ENCODE measurements at regions not wholly inside any gene's neighbourhood (a gene's known extent, or its start where the extent isn't known, plus 50 kb on each side); places are given as distances from the start of the nearest gene placed in this dataset.

- no peak for DNase-seq
These were observed 104.5 kb upstream of the PHACTR3 start for GRCh38 chr20:59499863-59500262.

DNA sequence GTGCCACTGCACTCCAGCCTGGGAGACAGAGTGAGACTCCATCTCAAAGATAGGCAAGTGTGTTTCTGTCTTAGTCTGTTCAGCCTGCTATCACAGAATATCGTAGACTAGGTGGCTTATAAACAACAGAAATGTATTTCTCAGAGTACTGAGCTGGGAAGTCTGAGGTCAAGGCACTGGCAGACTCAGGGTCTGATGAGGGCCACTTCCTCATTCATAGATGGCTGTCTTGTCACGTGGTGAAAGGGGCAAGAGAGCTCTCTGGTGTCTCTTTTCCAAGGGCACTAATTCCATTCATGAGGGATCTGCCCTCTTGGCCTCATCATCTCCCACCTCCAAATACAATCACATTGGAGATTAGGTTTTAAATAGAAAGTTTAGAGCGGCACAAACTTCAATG lies 95.6 kb upstream of the PHACTR3 start:
- no peak for DNase-seq

- no peak for DNase-seq
These were observed 91.7 kb upstream of the PHACTR3 start for GRCh38 chr20:59512651-59513050.

GRCh38 chr20:59514554-59514953 lies 89.8 kb upstream of the PHACTR3 start:
- no peak for DNase-seq

DNA sequence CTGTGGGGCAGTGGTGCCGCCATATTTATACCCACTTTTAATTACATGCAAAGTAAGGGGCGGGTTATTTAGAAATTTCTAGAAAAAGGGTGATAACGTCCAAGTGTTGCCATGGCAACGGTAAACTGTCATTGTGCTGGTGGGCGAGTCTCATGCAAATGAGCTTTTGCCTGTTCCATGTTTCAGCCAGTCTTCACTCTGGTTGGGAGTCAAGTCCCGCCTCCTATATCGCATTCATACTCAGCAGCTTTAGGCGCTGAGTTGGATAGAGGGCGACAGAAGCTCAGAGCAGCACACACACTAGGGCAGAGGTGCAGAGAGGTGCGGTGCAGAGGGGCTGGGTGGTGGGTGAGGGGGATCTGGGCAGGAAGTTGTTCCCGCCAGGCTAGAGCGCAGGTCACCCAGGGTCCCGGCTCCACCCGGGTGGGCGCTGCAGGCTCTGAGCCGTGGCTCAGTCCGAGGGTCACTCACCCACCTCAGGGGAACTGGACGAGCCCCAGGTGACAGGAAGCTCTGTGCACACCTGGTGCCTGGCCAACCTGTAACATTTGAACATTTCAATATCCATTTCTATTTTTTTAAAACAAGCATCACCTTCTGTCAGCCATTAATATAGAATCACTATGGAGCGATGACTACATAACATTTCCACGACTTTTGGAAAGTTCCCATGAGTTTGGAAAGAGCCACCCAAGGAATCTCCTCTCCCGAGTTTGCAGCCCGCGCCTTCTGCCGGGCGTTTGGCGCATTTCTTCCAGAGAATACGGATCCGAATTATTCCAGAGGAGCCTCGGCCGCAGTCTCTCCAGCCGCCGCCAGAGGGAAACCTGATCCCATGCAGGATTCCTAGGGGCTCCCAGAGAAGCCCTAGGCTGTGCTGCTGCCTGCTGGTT lies 89.1 kb upstream of the PHACTR3 start:
- no peak for DNase-seq

- no peak for DNase-seq
These were observed 88.5 kb upstream of the PHACTR3 start for GRCh38 chr20:59515906-59516209.

DNA sequence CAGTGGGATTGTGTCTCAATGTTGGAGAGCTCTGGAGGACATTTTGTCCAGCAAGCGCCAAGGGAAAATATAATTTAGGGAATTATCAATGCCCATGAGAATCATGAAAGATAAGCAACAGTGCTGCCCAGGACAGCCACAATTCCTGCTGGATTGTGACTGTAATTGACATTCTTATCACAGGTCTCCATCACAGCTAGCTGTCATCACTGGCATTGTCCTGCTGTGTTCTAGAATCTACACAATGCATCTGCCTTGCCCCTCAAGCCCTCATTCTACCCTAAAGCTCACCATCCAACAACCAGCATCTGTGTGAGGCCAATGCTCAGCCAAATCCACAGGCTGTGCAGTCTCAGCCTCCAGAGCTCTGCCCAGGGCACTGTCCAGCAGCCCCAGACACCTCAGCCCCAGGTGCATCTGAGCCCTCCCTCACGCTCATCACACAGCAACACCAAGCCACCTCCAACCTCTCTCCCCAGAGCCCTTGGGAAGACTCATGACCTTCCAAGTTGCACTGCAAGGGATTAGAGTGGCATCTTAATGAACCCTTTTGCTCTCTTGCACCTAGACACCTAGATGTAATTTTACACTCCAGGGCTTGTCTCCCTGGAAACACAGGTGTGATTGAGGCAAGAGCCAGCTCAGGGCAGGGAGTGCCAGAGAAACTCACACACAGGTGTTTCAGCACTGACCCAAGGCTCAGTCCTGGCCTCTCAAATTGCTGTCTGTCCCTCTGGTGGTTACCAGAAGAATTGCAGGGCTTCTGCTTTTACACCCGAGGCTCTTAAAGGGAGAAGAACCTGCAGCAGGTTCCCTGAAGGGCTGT lies 85.2 kb upstream of the PHACTR3 start:
- DNase-seq = no peak

GRCh38 chr20:59519707-59520014 lies 84.7 kb upstream of the PHACTR3 start:
- DNase-seq = no peak

DNA sequence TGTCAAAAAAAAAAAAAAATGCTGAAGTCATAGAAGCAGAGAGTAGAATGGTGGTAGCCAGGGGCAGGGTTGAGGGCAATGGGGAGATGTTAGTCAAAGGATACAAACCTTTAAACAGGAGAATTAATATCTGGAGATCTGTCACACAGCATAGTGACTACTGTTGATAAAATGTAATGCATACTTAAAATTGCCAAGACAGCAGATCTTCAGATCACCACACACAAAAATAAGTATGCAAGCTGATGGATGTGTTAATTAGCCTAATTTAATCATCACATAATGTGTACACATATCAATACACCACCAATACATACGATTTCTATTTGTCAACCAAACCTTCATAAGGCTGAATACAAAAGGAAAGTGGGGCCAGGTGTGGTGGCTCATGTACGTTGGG lies 83.5 kb upstream of the PHACTR3 start:
- no peak for DNase-seq

- peak; percentile 39 for DNase-seq
These were observed 78.7 kb upstream of the PHACTR3 start for GRCh38 chr20:59525500-59526241.

GRCh38 chr20:59526242-59527225 lies 77.8 kb upstream of the PHACTR3 start:
- no peak for DNase-seq

DNA sequence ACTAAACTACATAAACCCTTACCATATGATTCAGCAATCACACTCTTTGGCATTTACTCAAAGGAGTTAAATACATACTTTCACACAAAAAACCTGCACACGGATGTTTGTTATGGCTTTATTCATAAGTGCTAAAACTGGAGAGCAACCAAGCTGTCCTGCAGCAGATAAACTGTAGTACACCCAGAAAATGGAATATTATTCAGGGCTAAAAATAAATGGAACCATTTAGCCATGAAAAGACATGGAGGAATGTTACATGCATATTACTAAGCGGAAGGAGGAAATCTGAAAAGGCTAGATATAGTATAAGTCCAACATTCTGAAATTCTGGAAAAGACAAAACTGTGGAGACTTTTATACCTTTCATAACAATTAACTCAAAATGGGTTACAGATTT lies 73.6 kb upstream of the PHACTR3 start:
- no peak for DNase-seq

GRCh38 chr20:59537991-59538390 lies 66.3 kb upstream of the PHACTR3 start:
- DNase-seq = no peak

DNA sequence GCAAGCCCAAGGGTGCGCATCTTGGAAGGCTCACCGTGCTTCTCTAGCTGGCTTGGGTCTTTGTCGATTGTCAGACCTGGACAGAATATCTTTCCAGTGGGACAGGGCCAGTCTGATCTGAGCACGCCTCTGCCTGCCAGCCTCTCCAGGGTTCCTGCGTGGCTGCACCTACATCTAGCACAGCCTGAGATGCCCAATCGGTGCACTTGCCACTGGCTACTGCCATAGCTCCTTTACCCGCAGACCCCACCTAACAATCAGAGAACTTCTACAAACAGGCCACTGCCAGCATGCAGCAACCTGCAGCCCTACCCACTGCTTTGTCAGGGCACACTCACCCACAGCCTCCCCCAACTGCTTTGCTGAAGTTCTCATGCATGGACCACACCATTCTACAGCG lies 56.7 kb upstream of the PHACTR3 start:
- DNase-seq = no peak

Data from activated CD4-positive, CD25-positive, alpha-beta regulatory T cell treated with anti-CD3 and anti-CD28 coated beads, Interleukin-2, amount 50 U/mL, for 72 hours (primary cell).